ENCODE measurements at regions not wholly inside any gene's neighbourhood (a gene's known extent, or its start where the extent isn't known, plus 50 kb on each side); places are given as distances from the start of the nearest gene placed in this dataset.

GRCh38 chr7:45455662-45456061 lies 118.5 kb upstream of the ADCY1 start:
- no peak for DNase-seq (ENCODE audit: low spot score)

- DNase-seq (ENCODE audit: low spot score), result no peak
Observed at GRCh38 chr7:45456105-45456504, 118.1 kb upstream of the ADCY1 start.

- DNase-seq (ENCODE audit: low spot score), result peak; percentile 37
Observed at GRCh38 chr7:45456747-45457524, 117.2 kb upstream of the ADCY1 start.

GRCh38 chr7:45457591-45457990 lies 116.6 kb upstream of the ADCY1 start:
- no peak for DNase-seq (ENCODE audit: low spot score)

GRCh38 chr7:45459476-45459875 lies 114.7 kb upstream of the ADCY1 start:
- no peak for DNase-seq (ENCODE audit: low spot score)

- no peak for DNase-seq (ENCODE audit: low spot score)
Observed at GRCh38 chr7:45460379-45460778, 113.8 kb upstream of the ADCY1 start.

- no peak for DNase-seq (ENCODE audit: low spot score)
Observed at GRCh38 chr7:45461026-45461425, 113.1 kb upstream of the ADCY1 start.

- DNase-seq (ENCODE audit: low spot score), result peak; percentile 60
Observed at GRCh38 chr7:45469103-45469502, 105.1 kb upstream of the ADCY1 start.

GRCh38 chr7:45470031-45470430 lies 104.1 kb upstream of the ADCY1 start:
- no peak for DNase-seq (ENCODE audit: low spot score)

- no peak for DNase-seq (ENCODE audit: low spot score)
Observed at GRCh38 chr7:45479781-45480180, 94.4 kb upstream of the ADCY1 start.

- DNase-seq (ENCODE audit: low spot score), result no peak
Observed at GRCh38 chr7:45482451-45482850, 91.7 kb upstream of the ADCY1 start.

GRCh38 chr7:45484094-45484493 lies 90.1 kb upstream of the ADCY1 start:
- DNase-seq (ENCODE audit: low spot score), result no peak

GRCh38 chr7:45486575-45486974 lies 87.6 kb upstream of the ADCY1 start:
- no peak for DNase-seq (ENCODE audit: low spot score)

GRCh38 chr7:45494885-45495284 lies 79.3 kb upstream of the ADCY1 start:
- DNase-seq (ENCODE audit: low spot score), result no peak

GRCh38 chr7:45495618-45496017 lies 78.5 kb upstream of the ADCY1 start:
- no peak for DNase-seq (ENCODE audit: low spot score)

- no peak for DNase-seq (ENCODE audit: low spot score)
Observed at GRCh38 chr7:45500257-45500656, 73.9 kb upstream of the ADCY1 start.

GRCh38 chr7:45501791-45502190 lies 72.4 kb upstream of the ADCY1 start:
- no peak for DNase-seq (ENCODE audit: low spot score)

- DNase-seq (ENCODE audit: low spot score), result no peak
Observed at GRCh38 chr7:45506059-45506458, 68.1 kb upstream of the ADCY1 start.

- DNase-seq (ENCODE audit: low spot score), result no peak
Observed at GRCh38 chr7:45509222-45509621, 64.9 kb upstream of the ADCY1 start.

- DNase-seq (ENCODE audit: low spot score), result no peak
Observed at GRCh38 chr7:45511721-45512597, 62.2 kb upstream of the ADCY1 start.

GRCh38 chr7:45514944-45515343 lies 59.2 kb upstream of the ADCY1 start:
- no peak for DNase-seq (ENCODE audit: low spot score)

- DNase-seq (ENCODE audit: low spot score), result no peak
Observed at GRCh38 chr7:45515346-45515745, 58.8 kb upstream of the ADCY1 start.

Measured in kidney tubule cell (primary cell).